Hematopoietic multipotent progenitor cell (in vitro differentiated cells): ENCODE measurements at regions not wholly inside any gene's neighbourhood (a gene's known extent, or its start where the extent isn't known, plus 50 kb on each side); places are given as distances from the start of the nearest gene placed in this dataset.
"Not testable (repeated sequence)": the region's sequence is repeated elsewhere in the genome, so short reads cannot be mapped to it uniquely, and the experiment has no call there.

Experiments used
- DNase-seq, 3 donors: peaks; one replicate each; pipeline ENCODE4 v3.0.0-alpha.2; 2011 to 2015; ENCODE audit warnings: low read depth in 2 of 3, low spot score in 2 of 3

DNA sequence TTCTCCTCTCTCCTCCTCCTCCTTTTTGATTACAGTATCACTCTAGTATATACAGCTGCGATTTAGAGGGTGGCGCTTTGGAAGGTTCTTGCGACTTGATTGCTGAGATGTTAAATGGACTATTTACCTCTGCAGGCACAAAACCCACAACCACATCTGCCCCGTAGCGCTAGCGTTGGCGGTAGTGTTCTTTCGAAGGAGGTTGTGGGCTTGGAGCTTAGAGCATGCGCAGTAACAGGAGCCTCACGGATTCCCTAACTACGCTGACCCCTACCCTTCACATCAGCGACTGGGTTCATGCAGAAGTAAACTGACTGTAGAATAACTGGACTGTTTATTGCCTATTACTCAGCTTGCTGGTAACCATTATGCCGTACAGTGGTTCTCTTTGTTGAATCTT lies 58.0 kb downstream of the CGGBP1 start:
- peak in 2 of 3 donors; percentile 25 to 56 for DNase-seq

GRCh38 chr3:87997966-87998365 lies 60.8 kb downstream of the CGGBP1 start:
- DNase-seq = no peak

GRCh38 chr3:87997298-87997697 lies 61.5 kb downstream of the CGGBP1 start:
- DNase-seq = peak in 2 of 3 donors; percentile 88 to 89

DNA sequence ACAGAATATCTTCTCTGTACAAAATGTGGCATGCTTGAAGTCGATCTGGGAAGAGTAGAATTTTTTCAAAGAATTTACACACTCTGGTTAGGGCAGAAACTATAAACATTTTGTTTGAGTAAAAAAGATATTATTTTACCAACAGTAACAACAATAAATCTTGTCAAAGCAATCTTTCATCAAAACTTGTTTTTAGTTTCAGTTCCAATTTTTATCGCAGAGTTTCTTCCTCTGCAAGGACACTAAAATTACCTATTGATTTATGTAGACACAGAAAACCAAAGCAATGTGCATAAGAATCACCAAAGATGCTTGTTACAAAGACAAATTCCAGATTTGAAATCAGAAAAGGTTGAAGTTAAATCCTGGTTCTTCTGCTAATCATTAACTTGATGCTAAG lies 61.9 kb downstream of the CGGBP1 start:
- peak in 1 of 3 donors; percentile 41 for DNase-seq

GRCh38 chr3:87993566-87993965 lies 65.2 kb downstream of the CGGBP1 start:
- no peak for DNase-seq

DNA sequence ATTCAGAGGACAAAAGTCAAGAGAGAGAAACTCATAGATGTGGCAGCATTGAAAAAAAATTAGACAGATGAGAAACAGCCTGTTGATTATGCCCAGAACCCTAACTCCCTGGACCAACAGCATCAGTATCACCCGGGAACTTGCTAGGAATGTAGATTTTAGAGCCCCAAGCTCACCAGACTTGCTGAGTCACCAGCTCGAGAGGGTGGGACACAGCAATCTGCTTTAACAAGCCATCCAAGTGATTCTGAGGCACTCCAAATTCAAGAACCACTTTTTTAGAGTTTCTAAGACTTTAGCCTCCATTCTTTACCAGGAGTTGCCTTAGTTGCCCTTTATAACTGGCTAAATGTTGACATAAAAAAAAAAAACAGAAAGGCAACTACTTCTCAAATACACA lies 70.9 kb downstream of the CGGBP1 start:
- DNase-seq = peak in 1 of 3 donors; percentile 33

DNA sequence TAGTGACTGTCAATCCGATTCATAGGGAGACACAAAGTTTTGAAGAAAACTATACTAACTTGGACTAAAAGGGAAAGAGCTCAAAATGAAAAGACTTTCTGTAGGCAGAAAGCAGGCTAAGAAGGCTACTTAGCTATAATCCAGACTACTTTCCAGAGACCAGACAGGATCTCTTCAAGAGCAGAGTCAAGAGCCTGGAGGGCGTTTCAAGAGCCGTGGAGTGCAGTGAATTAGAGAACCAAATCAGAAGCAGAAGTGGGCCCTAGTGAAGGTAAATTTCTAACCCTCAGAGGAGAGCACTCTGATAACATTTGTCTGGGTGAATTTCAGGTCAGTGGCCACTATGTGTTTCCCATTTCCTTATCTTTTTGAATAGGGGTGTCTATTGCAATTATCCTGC lies 76.4 kb downstream of the CGGBP1 start:
- DNase-seq = no peak

GRCh38 chr3:87979527-87979926 lies 79.3 kb downstream of the CGGBP1 start:
- peak in 1 of 3 donors; percentile 22 for DNase-seq

- no peak for DNase-seq
Measured at GRCh38 chr3:87977765-87978164, 81.0 kb downstream of the CGGBP1 start.

- DNase-seq = no peak
Measured at GRCh38 chr3:87975716-87976115, 83.1 kb downstream of the CGGBP1 start.

GRCh38 chr3:87973906-87974305 lies 84.9 kb downstream of the CGGBP1 start:
- no peak for DNase-seq

DNA sequence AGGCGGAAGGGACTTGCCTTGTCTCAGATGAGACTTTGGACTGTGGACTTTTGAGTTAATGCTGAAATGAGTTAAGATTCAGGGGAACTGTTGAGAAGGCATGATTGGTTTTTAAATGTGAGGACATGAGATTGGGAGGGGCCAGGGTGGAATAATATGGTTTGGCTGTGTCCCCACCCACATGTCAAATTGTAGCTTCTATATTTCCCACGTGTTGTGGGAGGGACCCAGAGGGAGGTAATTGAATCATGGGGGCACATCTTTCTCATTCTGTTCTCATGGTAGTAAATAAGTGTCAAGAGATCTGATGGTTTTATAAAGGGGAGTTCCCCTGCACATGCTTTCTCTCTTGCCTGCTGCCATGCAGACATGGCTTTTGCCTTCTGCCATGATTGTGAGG lies 89.2 kb downstream of the CGGBP1 start:
- no peak for DNase-seq

DNA sequence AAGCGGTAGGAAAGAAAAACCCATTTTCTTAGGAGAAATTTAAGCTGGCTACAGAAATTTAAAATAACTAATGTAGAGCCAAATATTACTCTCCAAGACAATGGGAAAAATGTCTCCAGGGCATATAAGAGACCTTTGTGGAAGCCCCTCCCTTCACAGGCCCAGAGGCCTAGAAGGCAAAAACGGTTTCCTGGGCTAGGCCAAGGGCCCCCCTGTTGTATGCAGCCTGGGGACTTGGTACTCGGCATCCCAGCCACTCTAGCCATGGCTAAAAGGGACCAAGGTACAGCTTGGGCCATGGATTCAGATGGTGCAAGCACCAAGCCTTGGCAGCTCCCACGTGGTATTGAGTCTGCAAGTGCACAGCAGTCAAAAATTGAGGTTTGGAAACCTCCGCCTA lies 90.1 kb downstream of the CGGBP1 start:
- no peak for DNase-seq

DNA sequence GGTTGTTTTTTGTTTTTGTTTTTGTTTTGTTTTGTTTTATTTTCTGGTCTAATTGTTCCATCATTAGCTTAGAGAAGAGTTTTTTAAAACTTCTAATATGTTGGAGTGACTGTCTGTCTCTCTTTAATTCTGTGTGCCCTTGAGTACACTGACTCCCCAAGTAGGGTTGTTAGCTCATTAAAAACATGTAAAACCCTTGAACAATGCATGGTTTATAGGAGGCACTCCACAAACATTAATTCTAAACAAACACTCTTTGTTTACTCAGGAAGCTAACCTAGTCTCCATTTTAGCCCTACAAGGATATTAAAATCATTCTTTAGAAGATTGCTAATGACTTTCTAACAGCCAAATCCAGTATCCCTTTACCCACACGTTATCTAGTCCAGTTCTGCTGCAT lies 100.5 kb downstream of the CGGBP1 start:
- no peak for DNase-seq

DNA sequence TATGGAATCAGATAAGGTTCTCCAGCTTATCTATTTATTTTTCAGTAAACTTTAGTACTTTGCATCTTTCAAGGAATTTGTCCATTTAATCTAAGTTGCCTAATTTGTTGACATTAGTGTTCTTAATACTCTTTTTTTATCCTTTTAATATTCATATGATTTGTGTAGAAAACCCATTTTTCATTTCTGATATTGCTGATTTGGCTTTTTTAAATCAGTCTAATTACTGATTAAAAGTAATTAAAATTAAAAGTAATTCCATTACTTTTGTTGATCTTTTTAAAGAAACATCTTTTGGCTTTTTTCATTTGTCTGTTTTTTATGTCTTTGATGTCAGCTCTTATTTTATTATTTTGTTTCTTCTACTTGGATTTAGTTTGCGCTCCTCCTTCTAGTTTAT lies 101.2 kb downstream of the CGGBP1 start:
- DNase-seq = no peak

GRCh38 chr3:87949879-87950208 lies 109.0 kb downstream of the CGGBP1 start:
- no peak for DNase-seq

GRCh38 chr3:87949189-87949878 lies 109.5 kb downstream of the CGGBP1 start:
- no peak for DNase-seq

GRCh38 chr3:87946007-87946406 lies 112.8 kb downstream of the CGGBP1 start:
- not testable (repeated sequence) for DNase-seq

DNA sequence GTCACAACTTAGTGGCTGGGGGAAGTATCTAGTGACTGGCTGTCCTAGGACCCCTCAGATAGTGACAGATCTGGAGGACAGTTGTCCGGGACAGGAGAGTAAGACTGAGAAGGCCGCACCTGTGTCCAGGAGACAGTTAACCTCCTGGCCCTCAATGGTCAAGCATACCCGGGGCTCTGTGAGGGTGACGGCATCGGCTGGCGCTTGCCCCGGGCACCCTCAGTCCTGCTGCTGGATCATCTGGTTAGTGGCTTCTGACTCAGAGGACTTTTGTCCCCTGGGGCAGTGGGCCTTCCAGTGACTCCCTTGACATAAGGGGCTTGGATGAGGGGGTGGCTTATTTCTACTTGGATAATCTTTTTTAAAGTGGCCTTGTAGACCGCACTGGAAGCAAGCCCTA lies 116.5 kb downstream of the CGGBP1 start:
- not testable (repeated sequence) for DNase-seq

GRCh38 chr3:87924485-87924884 lies 134.3 kb downstream of the CGGBP1 start:
- peak in 2 of 3 donors; percentile 35 to 75 for DNase-seq

- DNase-seq = no peak
Measured at GRCh38 chr3:87920549-87920948, 138.3 kb downstream of the CGGBP1 start.

DNA sequence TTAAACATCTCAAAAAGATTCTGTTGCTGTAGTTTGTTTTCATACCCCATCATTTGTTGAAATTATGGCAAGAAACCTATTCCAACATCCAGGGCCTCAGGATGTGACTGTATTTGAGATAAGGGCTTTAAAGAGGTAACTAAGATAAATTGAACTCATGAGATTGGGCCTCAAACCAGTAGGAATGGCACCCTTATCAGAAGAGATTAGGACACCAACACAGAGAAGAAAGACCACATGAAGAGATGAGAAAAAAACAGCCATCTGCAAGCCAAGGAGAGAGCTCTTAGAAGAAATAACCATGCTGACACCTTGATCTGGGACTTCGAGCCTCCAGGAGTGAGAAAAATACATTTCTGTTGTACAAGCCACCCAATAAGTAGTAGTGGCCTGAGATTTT lies 157.7 kb downstream of the CGGBP1 start:
- DNase-seq = no peak

GRCh38 chr3:87900061-87900460 lies 158.7 kb downstream of the CGGBP1 start:
- DNase-seq = no peak
